ENCODE measurements at regions not wholly inside any gene's neighbourhood (a gene's known extent, or its start where the extent isn't known, plus 50 kb on each side); places are given as distances from the start of the nearest gene placed in this dataset.

DNA sequence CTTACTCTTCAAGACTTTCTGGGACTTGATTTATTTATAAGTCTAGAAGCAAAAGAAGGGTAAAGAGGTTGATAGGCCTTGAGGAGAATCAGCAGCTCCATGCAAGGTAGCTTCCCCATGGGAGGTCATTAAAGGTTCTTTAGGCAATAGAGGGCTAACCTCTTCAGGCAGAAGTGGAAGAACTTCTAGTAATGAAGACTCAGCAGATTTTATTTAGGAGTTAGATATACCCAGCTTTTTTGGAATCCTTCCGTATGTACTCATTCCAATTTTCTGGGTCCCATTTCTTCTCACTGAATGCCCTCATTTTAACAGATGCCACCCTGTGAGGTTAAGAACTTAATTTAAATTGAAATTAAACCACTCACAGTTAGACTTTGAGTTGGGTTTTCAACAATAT lies 565.6 kb downstream of the LRFN5 start:
- Histone ChIP-seq H3K4me1 (ENCODE audit: control insufficient read depth, extremely low read depth, insufficient read depth, low read length) (no peaks in the 10 kb centered on the region), H3K9me3 (replicated peaks; ENCODE audit: control insufficient read depth, insufficient read depth, low read length) (no peaks in the 10 kb centered on the region), H3K36me3 (ENCODE audit: control insufficient read depth in 2 of 2, extremely low read depth in 1 of 2, insufficient read depth in 2 of 2, low read length in 2 of 2) (no peaks in the 10 kb centered on the region), H3K27ac (ENCODE audit: insufficient read depth, low read depth, low read length) (no peak overlapping the region), H4K20me1 (replicated peaks; ENCODE audit: control insufficient read depth, extremely low read depth, insufficient read depth, low read length) (no peaks in the 10 kb centered on the region), H3K9me1 (replicated peaks; ENCODE audit: control insufficient read depth, extremely low read depth, insufficient read depth, low read length) (no peaks in the 10 kb centered on the region), H3K27me3 (ENCODE audit: control insufficient read depth in 2 of 2, insufficient read depth in 2 of 2, low read length in 2 of 2) (no peaks in the 10 kb centered on the region), H3K9ac (replicated peaks; ENCODE audit: extremely low read depth, insufficient read depth, low read length) (no peak overlapping the region), H2AFZ (ENCODE audit: low read depth, low read length) (no peak overlapping the region), H3K4me2 (ENCODE audit: insufficient read depth, low read length) (no peak overlapping the region), H3K4me3 (replicated peaks in 1 of 3; ENCODE audit: insufficient read depth in 1 of 3, low read depth in 1 of 3, low read length in 3 of 3) (no peak overlapping the region), H3K79me2 (ENCODE audit: control insufficient read depth, insufficient read depth, low read length) (no peaks in the 10 kb centered on the region)
- dilution Hi-C loops (cut with MboI; ENCODE audit: extremely low pct_ligation_motif_present, low sequenced_read_pairs) = no loop called here
- CTCF ChIA-PET = no interaction called here
- intact Hi-C loops (cut with micrococcal nuclease) = no loop called here
- DNase-seq (ENCODE audit: low read depth, low spot score) (no peak), FAIRE-seq (no peak)
- POLR2A ChIA-PET = no interaction called here
- BruUV-seq (replicated peaks) = no TSS peak
- TF ChIP-seq POLR2A (IDR thresholded peaks at IDR 0.05; ENCODE audit: low read depth, low read length) (no peak), JUN (IDR thresholded peaks at IDR 0.05; ENCODE audit: borderline replicate concordance, insufficient read depth, insufficient read length, low read depth) (no peak), GATA2 (IDR thresholded peaks at IDR 0.05; ENCODE audit: insufficient read depth, insufficient read length, low read depth, low read length) (no peak), FOS (IDR thresholded peaks at IDR 0.05; ENCODE audit: borderline replicate concordance, insufficient read depth, low read length) (no peak), MYC (IDR thresholded peaks at IDR 0.05; ENCODE audit: low read depth, low read length) (no peak), POLR2AphosphoS5 (IDR thresholded peaks at IDR 0.05; ENCODE audit: insufficient read depth, low read depth, low read length) (no peak)

DNA sequence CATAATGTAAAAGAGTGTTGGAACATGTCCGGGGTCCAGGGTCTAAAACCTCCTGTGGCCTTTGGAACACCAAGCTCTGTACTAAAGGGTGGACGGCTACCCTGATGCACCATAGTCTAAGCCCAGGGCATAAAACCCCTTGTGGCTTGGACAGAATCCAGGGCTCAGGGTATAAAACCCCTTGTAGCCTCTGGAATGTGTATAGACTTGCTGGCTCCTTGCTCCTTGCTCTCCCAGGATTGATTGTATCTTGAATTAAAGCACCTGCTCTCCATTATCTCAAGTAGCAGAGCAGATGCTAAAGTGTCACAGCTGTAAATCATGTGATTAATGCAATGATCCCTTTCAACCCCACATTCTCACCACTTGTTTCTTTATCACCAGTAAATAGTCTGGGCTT lies 556.5 kb downstream of the LRFN5 start:
- dilution Hi-C loops (cut with MboI; ENCODE audit: extremely low pct_ligation_motif_present, low sequenced_read_pairs) = no loop called here
- no peak overlapping the region for H3K27ac ChIP-seq (ENCODE audit: insufficient read depth, low read depth, low read length)
- H3K4me2 ChIP-seq (ENCODE audit: insufficient read depth, low read length) = no peak overlapping the region
- H3K27me3 ChIP-seq (ENCODE audit: control insufficient read depth in 2 of 2, insufficient read depth in 2 of 2, low read length in 2 of 2) = no peaks in the 10 kb centered on the region
- ChIA-PET POLR2A (no interaction called here), CTCF (no interaction called here)
- H3K9me3 ChIP-seq (replicated peaks; ENCODE audit: control insufficient read depth, insufficient read depth, low read length) = no peaks in the 10 kb centered on the region
- H3K36me3 ChIP-seq (ENCODE audit: control insufficient read depth in 2 of 2, extremely low read depth in 1 of 2, insufficient read depth in 2 of 2, low read length in 2 of 2) = no peaks in the 10 kb centered on the region
- H3K79me2 ChIP-seq (ENCODE audit: control insufficient read depth, insufficient read depth, low read length) = no peaks in the 10 kb centered on the region
- no peak overlapping the region for H3K9ac ChIP-seq (replicated peaks; ENCODE audit: extremely low read depth, insufficient read depth, low read length)
- intact Hi-C loops (cut with micrococcal nuclease) = no loop called here
- H4K20me1 ChIP-seq (replicated peaks; ENCODE audit: control insufficient read depth, extremely low read depth, insufficient read depth, low read length) = no peaks in the 10 kb centered on the region
- no peak overlapping the region for H3K4me3 ChIP-seq (replicated peaks in 1 of 3; ENCODE audit: insufficient read depth in 1 of 3, low read depth in 1 of 3, low read length in 3 of 3)
- no TSS peak for BruUV-seq (replicated peaks)
- TF ChIP-seq FOS (IDR thresholded peaks at IDR 0.05; ENCODE audit: borderline replicate concordance, insufficient read depth, low read length) (no peak), GATA2 (IDR thresholded peaks at IDR 0.05; ENCODE audit: insufficient read depth, insufficient read length, low read depth, low read length) (no peak), JUN (IDR thresholded peaks at IDR 0.05; ENCODE audit: borderline replicate concordance, insufficient read depth, insufficient read length, low read depth) (no peak), EZH2 (IDR thresholded peaks at IDR 0.05; ENCODE audit: borderline replicate concordance, low read depth, low read length, severe bottlenecking) (no peak), POLR2AphosphoS5 (IDR thresholded peaks at IDR 0.05; ENCODE audit: insufficient read depth, low read depth, low read length) (no peak), POLR2A (IDR thresholded peaks at IDR 0.05; ENCODE audit: low read depth, low read length) (no peak), MYC (IDR thresholded peaks at IDR 0.05; ENCODE audit: low read depth, low read length) (no peak)
- TF ChIP-seq, protein P1, sequence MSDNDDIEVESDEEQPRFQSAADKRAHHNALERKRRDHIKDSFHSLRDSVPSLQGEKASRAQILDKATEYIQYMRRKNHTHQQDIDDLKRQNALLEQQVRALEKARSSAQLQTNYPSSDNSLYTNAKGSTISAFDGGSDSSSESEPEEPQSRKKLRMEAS (IDR thresholded peaks at IDR 0.05; ENCODE audit: insufficient read depth, insufficient read length) = no peak
- TF ChIP-seq, protein P2, sequence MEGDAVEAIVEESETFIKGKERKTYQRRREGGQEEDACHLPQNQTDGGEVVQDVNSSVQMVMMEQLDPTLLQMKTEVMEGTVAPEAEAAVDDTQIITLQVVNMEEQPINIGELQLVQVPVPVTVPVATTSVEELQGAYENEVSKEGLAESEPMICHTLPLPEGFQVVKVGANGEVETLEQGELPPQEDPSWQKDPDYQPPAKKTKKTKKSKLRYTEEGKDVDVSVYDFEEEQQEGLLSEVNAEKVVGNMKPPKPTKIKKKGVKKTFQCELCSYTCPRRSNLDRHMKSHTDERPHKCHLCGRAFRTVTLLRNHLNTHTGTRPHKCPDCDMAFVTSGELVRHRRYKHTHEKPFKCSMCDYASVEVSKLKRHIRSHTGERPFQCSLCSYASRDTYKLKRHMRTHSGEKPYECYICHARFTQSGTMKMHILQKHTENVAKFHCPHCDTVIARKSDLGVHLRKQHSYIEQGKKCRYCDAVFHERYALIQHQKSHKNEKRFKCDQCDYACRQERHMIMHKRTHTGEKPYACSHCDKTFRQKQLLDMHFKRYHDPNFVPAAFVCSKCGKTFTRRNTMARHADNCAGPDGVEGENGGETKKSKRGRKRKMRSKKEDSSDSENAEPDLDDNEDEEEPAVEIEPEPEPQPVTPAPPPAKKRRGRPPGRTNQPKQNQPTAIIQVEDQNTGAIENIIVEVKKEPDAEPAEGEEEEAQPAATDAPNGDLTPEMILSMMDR (IDR thresholded peaks at IDR 0.05; ENCODE audit: extremely low read depth in 1 of 2, insufficient read depth in 1 of 2, low read depth in 1 of 2, low read length in 2 of 2) = no peak
- no peaks in the 10 kb centered on the region for H3K4me1 ChIP-seq (ENCODE audit: control insufficient read depth, extremely low read depth, insufficient read depth, low read length)
- H2AFZ ChIP-seq (ENCODE audit: low read depth, low read length) = no peak overlapping the region
- DNase-seq (ENCODE audit: low read depth, low spot score) (no peak), FAIRE-seq (no peak)
- H3K9me1 ChIP-seq (replicated peaks; ENCODE audit: control insufficient read depth, extremely low read depth, insufficient read depth, low read length) = no peaks in the 10 kb centered on the region

Measured in endothelial cell of umbilical vein (primary cell).